Endothelial cell of umbilical vein (primary cell): ENCODE measurements at regions not wholly inside any gene's neighbourhood (a gene's known extent, or its start where the extent isn't known, plus 50 kb on each side); places are given as distances from the start of the nearest gene placed in this dataset.

Source experiments
- EZH2 ChIP-seq: IDR thresholded peaks from 2 replicates; pipeline ENCODE4 v1.6.1; 2012; ENCODE audit warnings: borderline replicate concordance, low read depth, mild to moderate bottlenecking, moderate library complexity, low read length, inconsistent platforms; ENCODE audit not compliant: severe bottlenecking
- FOS ChIP-seq: IDR thresholded peaks from 2 replicates; pipeline ENCODE4 v1.6.1; 2011; ENCODE audit warnings: mild to moderate bottlenecking, low read length, moderate library complexity, borderline replicate concordance; ENCODE audit not compliant: insufficient read depth
- GATA2 ChIP-seq: IDR thresholded peaks from 2 replicates; pipeline ENCODE4 v1.7.0; 2011; ENCODE audit warnings: low read depth, mild to moderate bottlenecking, moderate library complexity, mixed read lengths, low read length; ENCODE audit not compliant: insufficient read length, insufficient read depth
- JUN ChIP-seq: IDR thresholded peaks from 2 replicates; pipeline ENCODE4 v1.6.1; 2011; ENCODE audit warnings: borderline replicate concordance, low read depth; ENCODE audit not compliant: insufficient read length, insufficient read depth
- MYC ChIP-seq: IDR thresholded peaks from one replicate; pipeline ENCODE4 v1.6.1; 2011; ENCODE audit warnings: mild to moderate bottlenecking, low read depth, low read length
- POLR2A ChIP-seq: IDR thresholded peaks from 2 replicates; pipeline ENCODE4 v1.6.1; 2012; ENCODE audit warnings: low read depth, mild to moderate bottlenecking, control low read depth, low read length
- POLR2AphosphoS5 ChIP-seq: IDR thresholded peaks from 2 replicates; pipeline ENCODE4 v1.6.1; 2012; ENCODE audit warnings: low read depth, mild to moderate bottlenecking, control low read depth, low read length, moderate library complexity; ENCODE audit not compliant: insufficient read depth
- TF ChIP-seq, protein P1 (sequence below), 2 donors: IDR thresholded peaks; 1 replicate in 1 of 2; 2 replicates in 1 of 2; pipeline ENCODE4 v1.5.1; 2011; ENCODE audit warnings: low read length in 2 of 2, mild to moderate bottlenecking in 2 of 2, moderate library complexity in 2 of 2, control low read depth in 1 of 2, inconsistent platforms in 1 of 2, low read depth in 1 of 2; ENCODE audit not compliant: insufficient read depth in 1 of 2; ENCODE audit errors: extremely low read depth in 1 of 2
- TF ChIP-seq, protein P2 (sequence below): IDR thresholded peaks from 2 replicates; pipeline ENCODE4 v1.6.1; 2011; ENCODE audit not compliant: insufficient read depth, insufficient read length

DNA sequence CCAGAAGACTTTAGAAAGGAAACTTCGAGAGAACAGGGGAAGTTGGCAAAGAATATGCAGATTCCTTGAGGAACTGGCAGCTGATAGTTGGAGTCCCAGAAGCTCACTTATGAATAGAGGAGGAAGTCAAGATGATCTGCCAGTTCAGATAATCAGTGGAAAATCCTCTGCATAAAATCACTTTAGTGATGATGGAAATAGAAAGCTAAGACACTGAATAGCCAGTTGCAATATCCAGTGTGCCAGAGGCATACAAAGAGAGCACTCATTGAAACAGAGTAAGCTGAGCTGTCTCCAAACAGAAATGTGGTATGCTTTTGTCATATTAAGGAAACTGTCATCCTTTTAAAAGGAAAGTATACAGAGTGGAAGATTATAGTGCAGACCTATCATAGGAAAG is 1207.6 kb downstream of the OTOL1 start:
- TF ChIP-seq, protein P1, sequence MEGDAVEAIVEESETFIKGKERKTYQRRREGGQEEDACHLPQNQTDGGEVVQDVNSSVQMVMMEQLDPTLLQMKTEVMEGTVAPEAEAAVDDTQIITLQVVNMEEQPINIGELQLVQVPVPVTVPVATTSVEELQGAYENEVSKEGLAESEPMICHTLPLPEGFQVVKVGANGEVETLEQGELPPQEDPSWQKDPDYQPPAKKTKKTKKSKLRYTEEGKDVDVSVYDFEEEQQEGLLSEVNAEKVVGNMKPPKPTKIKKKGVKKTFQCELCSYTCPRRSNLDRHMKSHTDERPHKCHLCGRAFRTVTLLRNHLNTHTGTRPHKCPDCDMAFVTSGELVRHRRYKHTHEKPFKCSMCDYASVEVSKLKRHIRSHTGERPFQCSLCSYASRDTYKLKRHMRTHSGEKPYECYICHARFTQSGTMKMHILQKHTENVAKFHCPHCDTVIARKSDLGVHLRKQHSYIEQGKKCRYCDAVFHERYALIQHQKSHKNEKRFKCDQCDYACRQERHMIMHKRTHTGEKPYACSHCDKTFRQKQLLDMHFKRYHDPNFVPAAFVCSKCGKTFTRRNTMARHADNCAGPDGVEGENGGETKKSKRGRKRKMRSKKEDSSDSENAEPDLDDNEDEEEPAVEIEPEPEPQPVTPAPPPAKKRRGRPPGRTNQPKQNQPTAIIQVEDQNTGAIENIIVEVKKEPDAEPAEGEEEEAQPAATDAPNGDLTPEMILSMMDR (IDR thresholded peaks at IDR 0.05; ENCODE audit: extremely low read depth in 1 of 2, insufficient read depth in 1 of 2, low read depth in 1 of 2, low read length in 2 of 2), result no peak
- no peak for TF ChIP-seq JUN
- TF ChIP-seq POLR2A, result no peak
- TF ChIP-seq MYC, result no peak
- TF ChIP-seq EZH2, result no peak
- TF ChIP-seq POLR2AphosphoS5, result no peak
- TF ChIP-seq, protein P2, sequence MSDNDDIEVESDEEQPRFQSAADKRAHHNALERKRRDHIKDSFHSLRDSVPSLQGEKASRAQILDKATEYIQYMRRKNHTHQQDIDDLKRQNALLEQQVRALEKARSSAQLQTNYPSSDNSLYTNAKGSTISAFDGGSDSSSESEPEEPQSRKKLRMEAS, result no peak
- TF ChIP-seq GATA2, result no peak
- TF ChIP-seq FOS, result no peak
